Muscle layer of colon (tissue), 2 donors: ENCODE measurements at regions not wholly inside any gene's neighbourhood (a gene's known extent, or its start where the extent isn't known, plus 50 kb on each side); places are given as distances from the start of the nearest gene placed in this dataset.
"Not testable (repeated sequence)": the region's sequence is repeated elsewhere in the genome, so short reads cannot be mapped to it uniquely, and the experiment has no call there.

Source experiments
- H3K27ac ChIP-seq: one replicate; pipeline ENCODE4 v1.7.0; 2013; ENCODE audit warnings: low read depth, mild to moderate bottlenecking, low read length, moderate library complexity
- H3K27me3 ChIP-seq, 2 donors: one replicate each; pipeline ENCODE4 v1.7.0; 2013; ENCODE audit warnings: low read length in 2 of 2, mild to moderate bottlenecking in 2 of 2; ENCODE audit not compliant: insufficient read depth in 2 of 2, control insufficient read depth in 1 of 2
- H3K36me3 ChIP-seq: one replicate; pipeline ENCODE4 v1.7.0; 2013; ENCODE audit warnings: mild to moderate bottlenecking, low read length; ENCODE audit not compliant: insufficient read depth
- H3K4me1 ChIP-seq: one replicate; pipeline ENCODE4 v1.7.0; 2013; ENCODE audit warnings: mild to moderate bottlenecking, low read length; ENCODE audit not compliant: insufficient read depth
- H3K4me3 ChIP-seq, 2 donors: one replicate each; pipeline ENCODE4 v1.7.0; 2013; ENCODE audit warnings: low read length in 2 of 2, low read depth in 1 of 2, mild to moderate bottlenecking in 1 of 2, moderate library complexity in 1 of 2
- H3K9ac ChIP-seq: one replicate; pipeline ENCODE4 v1.7.0; 2013; ENCODE audit warnings: low read length
- H3K9me3 ChIP-seq: one replicate; pipeline ENCODE4 v1.7.0; 2013; ENCODE audit warnings: mild to moderate bottlenecking, low read length
- donor health status: abdominal sarcoma.
- donor health status: Adenocarcinoma of cecum.

DNA sequence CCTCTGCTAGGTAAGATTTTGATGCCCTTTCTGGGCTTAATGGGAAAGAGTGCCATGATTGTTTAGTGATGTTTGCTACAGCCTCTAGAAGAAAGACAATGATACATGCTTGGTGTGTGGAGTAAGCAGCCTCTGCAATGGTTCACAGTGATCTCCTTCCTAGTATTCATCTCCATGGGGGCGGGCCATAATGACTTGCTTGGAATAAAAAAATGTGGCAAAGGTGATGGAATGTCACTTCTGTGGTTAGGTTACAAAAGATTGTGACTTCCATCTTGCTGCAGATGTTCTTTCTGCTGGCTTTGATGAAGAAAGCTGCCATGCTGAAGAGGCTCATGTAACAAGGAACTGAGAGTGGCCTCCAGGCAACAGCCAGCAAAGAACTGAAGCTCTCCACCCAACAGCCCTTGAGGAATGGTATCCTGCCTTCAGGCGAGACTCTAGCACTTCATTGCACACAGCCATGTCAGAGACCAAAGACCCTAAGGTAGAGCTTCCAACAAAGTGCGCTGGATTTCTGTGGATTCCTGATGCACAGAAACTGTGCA, 139.1 kb upstream of the LRIG1 start:
- Histone ChIP-seq H3K27ac (no peak overlapping the region), H3K36me3 (no peaks in the 10 kb centered on the region), H3K9me3 (peaks cover 2% of the 10 kb centered on the region), H3K4me3 (no peak overlapping the region), H3K27me3 (no peaks in the 10 kb centered on the region), H3K9ac (no peak overlapping the region), H3K4me1 (no peaks in the 10 kb centered on the region)

DNA sequence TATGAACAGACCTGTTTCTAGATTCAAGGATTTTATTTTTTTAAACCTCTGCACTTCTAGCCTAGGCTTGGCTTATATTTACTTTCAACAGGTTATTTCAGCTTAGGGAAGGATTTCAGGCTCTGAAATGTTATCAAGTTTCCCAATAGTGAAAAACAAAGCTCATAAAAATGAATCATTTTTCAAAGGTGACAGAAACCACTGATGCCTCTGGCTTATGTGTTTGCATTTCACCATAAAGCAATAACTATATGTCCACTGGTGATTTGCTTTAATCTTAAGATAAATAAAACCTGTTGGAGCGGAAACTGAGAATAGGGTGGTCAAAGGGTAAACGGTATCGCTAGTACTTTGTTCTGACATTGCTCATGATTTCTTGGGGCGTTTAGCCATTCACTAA, 141.2 kb upstream of the LRIG1 start:
- Histone ChIP-seq H3K27ac (no peak overlapping the region), H3K4me3 (no peak overlapping the region), H3K36me3 (no peaks in the 10 kb centered on the region), H3K9me3 (peaks cover 4% of the 10 kb centered on the region), H3K27me3 (no peaks in the 10 kb centered on the region), H3K9ac (no peak overlapping the region), H3K4me1 (no peaks in the 10 kb centered on the region)

- Histone ChIP-seq H3K36me3 (no peaks in the 10 kb centered on the region), H3K4me1 (no peaks in the 10 kb centered on the region), H3K9ac (no peak overlapping the region), H3K9me3 (peaks cover 4% of the 10 kb centered on the region), H3K27ac (no peak overlapping the region), H3K27me3 (no peaks in the 10 kb centered on the region), H3K4me3 (no peak overlapping the region)
These were observed 141.7 kb upstream of the LRIG1 start for GRCh38 chr3:66642484-66642883.

GRCh38 chr3:66644549-66644948, 143.7 kb upstream of the LRIG1 start:
- H3K4me3 ChIP-seq, result no peak overlapping the region
- H3K4me1 ChIP-seq, result no peaks in the 10 kb centered on the region
- no peaks in the 10 kb centered on the region for H3K36me3 ChIP-seq
- no peak overlapping the region for H3K9ac ChIP-seq
- H3K27ac ChIP-seq, result no peak overlapping the region
- H3K9me3 ChIP-seq, result peaks cover 4% of the 10 kb centered on the region
- no peaks in the 10 kb centered on the region for H3K27me3 ChIP-seq

GRCh38 chr3:66648975-66649374, 148.2 kb upstream of the LRIG1 start:
- Histone ChIP-seq H3K4me1 (no peaks in the 10 kb centered on the region), H3K27ac (no peak overlapping the region), H3K36me3 (no peaks in the 10 kb centered on the region), H3K9me3 (peaks cover 4% of the 10 kb centered on the region), H3K27me3 (no peaks in the 10 kb centered on the region), H3K9ac (no peak overlapping the region), H3K4me3 (no peak overlapping the region)

DNA sequence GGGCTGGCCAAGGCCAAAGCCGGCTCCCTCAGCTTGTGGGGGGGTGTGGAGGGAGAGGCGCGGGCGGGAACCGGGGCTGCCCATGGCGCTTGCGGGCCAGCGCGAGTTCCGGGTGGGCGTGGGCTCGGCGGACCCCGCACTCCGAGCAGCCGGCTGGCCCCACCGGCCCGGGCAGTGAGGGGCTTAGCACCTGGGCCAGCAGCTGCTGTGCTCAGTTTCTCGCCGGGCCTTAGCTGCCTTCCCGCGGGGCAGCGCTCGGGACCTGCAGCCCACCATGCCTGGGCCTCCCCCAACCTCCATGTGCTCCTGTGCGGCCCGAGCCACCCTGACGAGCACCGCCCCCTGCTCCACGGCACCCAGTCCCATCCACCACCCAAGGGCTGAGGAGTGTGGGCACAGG, 150.7 kb upstream of the LRIG1 start:
- not testable (repeated sequence) for H3K4me3 ChIP-seq, H3K4me1 ChIP-seq, H3K27me3 ChIP-seq, H3K36me3 ChIP-seq, H3K9ac ChIP-seq, H3K27ac ChIP-seq, H3K9me3 ChIP-seq

DNA sequence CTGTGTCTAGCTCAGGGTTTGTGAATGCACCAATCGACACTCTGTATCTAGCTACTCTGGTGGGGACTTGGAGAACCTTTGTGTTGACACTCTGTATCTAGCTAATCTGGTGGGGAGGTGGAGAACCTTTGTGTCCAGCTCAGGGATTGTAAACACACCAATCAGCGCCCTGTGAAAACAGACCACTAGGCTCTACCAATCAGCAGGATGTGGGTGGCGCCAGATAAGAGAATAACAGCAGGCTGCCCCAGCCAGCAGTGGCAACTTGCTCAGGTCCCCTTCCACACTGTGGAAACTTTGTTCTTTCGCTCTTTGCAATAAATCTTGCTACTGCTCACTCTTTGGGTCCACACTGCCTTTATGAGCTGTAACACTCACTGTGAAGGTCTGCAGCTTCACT, 151.3 kb upstream of the LRIG1 start:
- H3K27me3 ChIP-seq, H3K9ac ChIP-seq: not testable (repeated sequence)

DNA sequence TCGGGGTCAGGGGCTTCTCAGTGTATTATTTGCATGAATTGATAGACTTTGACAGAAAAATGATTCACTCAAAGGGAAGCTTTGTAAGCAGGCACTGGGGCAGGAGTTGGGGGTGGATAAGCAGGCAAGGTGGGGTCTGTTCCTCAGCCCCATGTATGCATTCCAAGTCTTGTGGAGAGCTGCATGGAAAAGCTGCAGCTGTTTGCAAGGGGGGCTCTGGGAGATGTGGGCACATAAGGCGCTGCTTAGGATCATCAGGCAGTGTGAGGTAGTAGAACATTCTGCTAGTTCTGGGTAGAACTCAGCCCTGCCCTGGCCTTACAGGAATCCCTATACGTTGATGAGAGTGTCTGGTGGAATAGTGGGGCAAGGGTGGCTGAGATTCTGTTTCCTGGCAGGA, 154.2 kb upstream of the LRIG1 start:
- Histone ChIP-seq H3K4me1 (no peaks in the 10 kb centered on the region), H3K4me3 (no peak overlapping the region), H3K27ac (no peak overlapping the region), H3K9me3 (no peaks in the 10 kb centered on the region), H3K9ac (no peak overlapping the region), H3K36me3 (no peaks in the 10 kb centered on the region), H3K27me3 (no peaks in the 10 kb centered on the region)

More for the DNA sequence above, 151.3 kb upstream of the LRIG1 start:
- H3K4me1 ChIP-seq, H3K36me3 ChIP-seq, H3K27ac ChIP-seq, H3K9me3 ChIP-seq, H3K4me3 ChIP-seq: not testable (repeated sequence)

DNA sequence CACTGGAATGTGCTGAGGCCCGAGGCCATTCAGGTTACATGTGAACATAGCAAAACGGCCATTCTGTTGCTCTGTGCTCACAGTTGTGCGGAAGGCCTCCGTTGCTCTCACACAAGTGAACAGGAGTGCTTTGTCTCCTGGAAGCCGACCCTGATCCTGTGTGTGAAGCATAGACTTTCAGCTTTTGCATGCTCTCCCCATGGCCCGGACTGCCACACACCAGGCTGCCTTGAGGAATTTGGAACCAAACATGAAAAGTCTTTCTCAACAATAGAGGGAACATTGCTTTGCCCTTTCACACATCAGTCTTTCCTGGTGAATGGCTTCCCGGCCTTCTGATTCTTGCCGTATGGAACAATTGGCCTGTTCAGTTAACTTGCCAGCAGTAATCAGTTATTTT, 154.8 kb upstream of the LRIG1 start:
- Histone ChIP-seq H3K4me1 (no peaks in the 10 kb centered on the region), H3K27ac (no peak overlapping the region), H3K36me3 (no peaks in the 10 kb centered on the region), H3K9me3 (no peaks in the 10 kb centered on the region), H3K27me3 (no peaks in the 10 kb centered on the region), H3K4me3 (no peak overlapping the region), H3K9ac (no peak overlapping the region)

DNA sequence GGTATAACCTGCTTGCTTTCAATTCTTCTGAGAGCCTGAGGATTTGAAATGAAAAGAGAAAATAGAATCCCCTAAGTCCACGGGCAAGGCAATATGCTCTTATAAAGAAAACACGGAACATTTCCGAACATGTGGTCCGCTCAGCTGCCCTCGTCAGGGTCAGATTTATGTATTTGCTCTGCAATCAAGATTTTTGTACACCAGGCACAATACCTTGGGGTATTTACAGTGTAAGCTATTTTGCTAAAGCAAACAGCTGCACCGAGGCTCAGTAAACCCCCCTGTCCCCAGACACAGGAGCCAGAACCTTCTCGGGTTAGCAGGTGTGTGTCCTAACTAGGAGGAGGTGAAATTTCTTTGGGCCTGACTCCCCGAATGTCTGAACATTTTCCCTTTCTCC, 155.8 kb upstream of the LRIG1 start:
- no peak overlapping the region for H3K27ac ChIP-seq
- no peaks in the 10 kb centered on the region for H3K27me3 ChIP-seq
- H3K36me3 ChIP-seq, result no peaks in the 10 kb centered on the region
- H3K4me1 ChIP-seq, result no peaks in the 10 kb centered on the region
- no peak overlapping the region for H3K4me3 ChIP-seq
- H3K9me3 ChIP-seq, result no peaks in the 10 kb centered on the region
- no peak overlapping the region for H3K9ac ChIP-seq

DNA sequence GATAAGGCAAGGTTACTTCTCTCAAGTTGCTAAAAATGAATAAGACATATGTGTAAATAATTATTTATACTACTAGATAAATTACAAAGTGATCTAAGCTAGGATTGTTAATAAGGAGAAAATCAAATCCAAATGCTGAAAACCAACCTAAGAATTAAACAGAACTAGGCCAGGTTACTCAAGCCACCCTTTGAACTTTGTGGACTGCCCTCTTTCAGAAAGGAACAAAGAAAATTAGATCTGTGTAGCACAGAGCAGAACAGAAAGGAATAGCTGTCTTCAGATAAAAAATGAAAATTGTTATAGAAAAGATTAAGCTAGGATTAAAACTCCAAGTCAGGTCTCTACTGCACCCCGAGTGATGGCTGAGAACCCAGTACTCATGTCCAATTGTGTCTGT, 158.2 kb upstream of the LRIG1 start:
- H3K4me1 ChIP-seq, result no peaks in the 10 kb centered on the region
- no peak overlapping the region for H3K27ac ChIP-seq
- H3K36me3 ChIP-seq, result no peaks in the 10 kb centered on the region
- no peak overlapping the region for H3K9ac ChIP-seq
- H3K4me3 ChIP-seq, result no peak overlapping the region
- H3K9me3 ChIP-seq, result no peaks in the 10 kb centered on the region
- no peaks in the 10 kb centered on the region for H3K27me3 ChIP-seq

GRCh38 chr3:66661628-66662027, 160.8 kb upstream of the LRIG1 start:
- Histone ChIP-seq H3K4me3 (no peak overlapping the region), H3K27ac (no peak overlapping the region), H3K4me1 (no peaks in the 10 kb centered on the region), H3K9ac (no peak overlapping the region), H3K36me3 (no peaks in the 10 kb centered on the region), H3K9me3 (no peaks in the 10 kb centered on the region), H3K27me3 (no peaks in the 10 kb centered on the region)
